Vagina (tissue), 2 donors: ENCODE measurements at regions not wholly inside any gene's neighbourhood (a gene's known extent, or its start where the extent isn't known, plus 50 kb on each side); places are given as distances from the start of the nearest gene placed in this dataset.

Source experiments
- DNase-seq, 2 donors: peaks; one replicate each; pipeline ENCODE4 v3.0.0-alpha.2; 2017; ENCODE audit errors: extremely low spot score in 2 of 2
- H3K27ac ChIP-seq: fragments of 200-600 bp; sonication (generic); one replicate; pipeline ENCODE4 v1.5.1; 2019
- H3K27me3 ChIP-seq: fragments of 200-600 bp; sonication (generic); one replicate; pipeline ENCODE4 v1.5.1; 2019
- H3K36me3 ChIP-seq, 2 donors: fragments of 200-600 bp; sonication (generic); one replicate each; pipeline ENCODE4 v1.5.1; 2017 to 2019
- H3K4me1 ChIP-seq: fragments of 200-600 bp; sonication (generic); one replicate; pipeline ENCODE4 v1.5.1; 2019
- H3K4me3 ChIP-seq, 2 donors: fragments of 200-600 bp; sonication (generic); 1 replicate in 1 of 2; 2 replicates in 1 of 2; pipeline ENCODE4 v1.5.1; 2016 to 2019
- H3K9me3 ChIP-seq: fragments of 200-600 bp; sonication (generic); one replicate; pipeline ENCODE4 v1.5.1; 2019
- CTCF ChIP-seq, 3 experiments: fragments of 450-650 bp in 2 of 3; fragments of 200-600 bp in 1 of 3; sonication (generic) in 1 of 3; IDR thresholded peaks; one replicate each; pipeline ENCODE4 v1.5.1; 2017 to 2019; ENCODE audit warnings: antibody characterized with exemption in 3 of 3, mild to moderate bottlenecking in 2 of 3, moderate library complexity in 2 of 3
- POLR2A ChIP-seq, 2 donors: fragments of 450-650 bp; IDR thresholded peaks; one replicate each; pipeline ENCODE4 v1.6.1; 2017; ENCODE audit warnings: antibody characterized with exemption in 2 of 2, mild to moderate bottlenecking in 2 of 2, moderate library complexity in 2 of 2
- POLR2AphosphoS5 ChIP-seq, 2 donors: sonication (generic); formaldehyde crosslinking; IDR thresholded peaks; one replicate each; pipeline ENCODE4 v1.9.0; 2017; ENCODE audit warnings: antibody characterized with exemption in 2 of 2, mild to moderate bottlenecking in 2 of 2, low read depth in 1 of 2; ENCODE audit not compliant: insufficient read depth in 1 of 2
- intact Hi-C: fragments of 100-400 bp; cut with DNase I; formaldehyde crosslinking; loops from one replicate; pipeline ENCODE4 v1.15.1; 2023

- intact Hi-C loops = no loop called here
- no peaks in the 10 kb centered on the region for H3K27me3 ChIP-seq
- H3K4me1 ChIP-seq = no peaks in the 10 kb centered on the region
- no peak for TF ChIP-seq POLR2AphosphoS5 (IDR thresholded peaks at IDR 0.05; ENCODE audit: insufficient read depth in 1 of 2, low read depth in 1 of 2)
- no peak for TF ChIP-seq POLR2A (IDR thresholded peaks at IDR 0.05)
- TF ChIP-seq CTCF (IDR thresholded peaks at IDR 0.05) = peak in 1 of 3 experiments; percentile 31
- H3K9me3 ChIP-seq = no peaks in the 10 kb centered on the region
- H3K36me3 ChIP-seq = no peaks in the 10 kb centered on the region
- no peak overlapping the region for H3K4me3 ChIP-seq
- H3K27ac ChIP-seq = no peak overlapping the region
- DNase-seq = no peak
These were observed 143.7 kb downstream of the ASCL4 start for GRCh38 chr12:107917912-107918800.

GRCh38 chr12:107921062-107921461 lies 146.6 kb downstream of the ASCL4 start:
- no peak for TF ChIP-seq CTCF (IDR thresholded peaks at IDR 0.05)
- TF ChIP-seq POLR2A (IDR thresholded peaks at IDR 0.05) = no peak
- TF ChIP-seq POLR2AphosphoS5 (IDR thresholded peaks at IDR 0.05; ENCODE audit: insufficient read depth in 1 of 2, low read depth in 1 of 2) = no peak
- Histone ChIP-seq H3K4me1 (no peaks in the 10 kb centered on the region), H3K27ac (no peak overlapping the region), H3K27me3 (no peaks in the 10 kb centered on the region), H3K36me3 (no peaks in the 10 kb centered on the region), H3K9me3 (no peaks in the 10 kb centered on the region), H3K4me3 (no peak overlapping the region)
- intact Hi-C loops = no loop called here
- DNase-seq = no peak

GRCh38 chr12:107925125-107925524 lies 150.6 kb downstream of the ASCL4 start:
- no peaks in the 10 kb centered on the region for H3K4me1 ChIP-seq
- no peaks in the 10 kb centered on the region for H3K27me3 ChIP-seq
- TF ChIP-seq POLR2A (IDR thresholded peaks at IDR 0.05) (no peak), POLR2AphosphoS5 (IDR thresholded peaks at IDR 0.05; ENCODE audit: insufficient read depth in 1 of 2, low read depth in 1 of 2) (no peak), CTCF (IDR thresholded peaks at IDR 0.05) (no peak)
- no peak for DNase-seq
- H3K27ac ChIP-seq = no peak overlapping the region
- intact Hi-C loops = no loop called here
- H3K9me3 ChIP-seq = no peaks in the 10 kb centered on the region
- no peaks in the 10 kb centered on the region for H3K36me3 ChIP-seq
- no peak overlapping the region for H3K4me3 ChIP-seq

GRCh38 chr12:107929436-107929835 lies 154.9 kb downstream of the ASCL4 start:
- DNase-seq = no peak
- H3K9me3 ChIP-seq = no peaks in the 10 kb centered on the region
- H3K4me1 ChIP-seq = no peaks in the 10 kb centered on the region
- TF ChIP-seq CTCF (IDR thresholded peaks at IDR 0.05) = no peak
- TF ChIP-seq POLR2A (IDR thresholded peaks at IDR 0.05) = no peak
- TF ChIP-seq POLR2AphosphoS5 (IDR thresholded peaks at IDR 0.05; ENCODE audit: insufficient read depth in 1 of 2, low read depth in 1 of 2) = no peak
- no peaks in the 10 kb centered on the region for H3K27me3 ChIP-seq
- H3K27ac ChIP-seq = no peak overlapping the region
- H3K36me3 ChIP-seq = no peaks in the 10 kb centered on the region
- intact Hi-C loops = no loop called here
- H3K4me3 ChIP-seq = no peak overlapping the region

GRCh38 chr12:107931761-107932160 lies 157.3 kb downstream of the ASCL4 start:
- no peak for TF ChIP-seq CTCF (IDR thresholded peaks at IDR 0.05)
- no peak for TF ChIP-seq POLR2AphosphoS5 (IDR thresholded peaks at IDR 0.05; ENCODE audit: insufficient read depth in 1 of 2, low read depth in 1 of 2)
- TF ChIP-seq POLR2A (IDR thresholded peaks at IDR 0.05) = no peak
- peak in 1 of 2 donors; percentile 52 for DNase-seq
- no peaks in the 10 kb centered on the region for H3K4me1 ChIP-seq
- no peak overlapping the region for H3K4me3 ChIP-seq
- H3K27ac ChIP-seq = no peak overlapping the region
- no peaks in the 10 kb centered on the region for H3K27me3 ChIP-seq
- intact Hi-C loops = no loop called here
- H3K9me3 ChIP-seq = no peaks in the 10 kb centered on the region
- no peaks in the 10 kb centered on the region for H3K36me3 ChIP-seq
